Lower leg skin (tissue), 4 donors: ENCODE measurements at regions not wholly inside any gene's neighbourhood (a gene's known extent, or its start where the extent isn't known, plus 50 kb on each side); places are given as distances from the start of the nearest gene placed in this dataset.
"Not testable (repeated sequence)": the region's sequence is repeated elsewhere in the genome, so short reads cannot be mapped to it uniquely, and the experiment has no call there.

Source experiments
- DNase-seq, 2 donors: peaks; one replicate each; pipeline ENCODE4 v3.0.0-alpha.2; 2019; ENCODE audit warnings: low spot score in 2 of 2
- H3K4me3 ChIP-seq: fragments of 200-600 bp; sonication (generic); 2 replicates; pipeline ENCODE4 v1.5.1; 2017; ENCODE audit warnings: mild to moderate bottlenecking, low read depth; ENCODE audit not compliant: poor library complexity, severe bottlenecking
- POLR2A ChIP-seq, 2 donors: fragments of 450-650 bp; IDR thresholded peaks; one replicate each; pipeline ENCODE4 v1.6.1; 2016 to 2017; ENCODE audit warnings: antibody characterized with exemption in 2 of 2, mild to moderate bottlenecking in 1 of 2, moderate library complexity in 1 of 2
- WGBS, 2 donors: methylation state at CpG; one replicate each; pipeline ENCODE4 v1.1.5; 2018; 5-methylcytosine and 5-hydroxymethylcytosine counted together
- intact Hi-C: fragments of 100-400 bp; cut with DNase I; formaldehyde crosslinking; loops from one replicate; pipeline ENCODE4 v1.15.0; 2023; ENCODE audit warnings: low total_unique reads
- TF ChIP-seq, protein P1 (sequence below), 3 donors: fragments of 450-650 bp; IDR thresholded peaks; one replicate each; pipeline ENCODE4 v1.5.1; 2016; ENCODE audit warnings: antibody characterized with exemption in 3 of 3, mild to moderate bottlenecking in 3 of 3, moderate library complexity in 2 of 3

- intact Hi-C loops, result no loop called here
- peak in 1 of 2 donors; percentile 67 for DNase-seq
- TF ChIP-seq, protein P1, sequence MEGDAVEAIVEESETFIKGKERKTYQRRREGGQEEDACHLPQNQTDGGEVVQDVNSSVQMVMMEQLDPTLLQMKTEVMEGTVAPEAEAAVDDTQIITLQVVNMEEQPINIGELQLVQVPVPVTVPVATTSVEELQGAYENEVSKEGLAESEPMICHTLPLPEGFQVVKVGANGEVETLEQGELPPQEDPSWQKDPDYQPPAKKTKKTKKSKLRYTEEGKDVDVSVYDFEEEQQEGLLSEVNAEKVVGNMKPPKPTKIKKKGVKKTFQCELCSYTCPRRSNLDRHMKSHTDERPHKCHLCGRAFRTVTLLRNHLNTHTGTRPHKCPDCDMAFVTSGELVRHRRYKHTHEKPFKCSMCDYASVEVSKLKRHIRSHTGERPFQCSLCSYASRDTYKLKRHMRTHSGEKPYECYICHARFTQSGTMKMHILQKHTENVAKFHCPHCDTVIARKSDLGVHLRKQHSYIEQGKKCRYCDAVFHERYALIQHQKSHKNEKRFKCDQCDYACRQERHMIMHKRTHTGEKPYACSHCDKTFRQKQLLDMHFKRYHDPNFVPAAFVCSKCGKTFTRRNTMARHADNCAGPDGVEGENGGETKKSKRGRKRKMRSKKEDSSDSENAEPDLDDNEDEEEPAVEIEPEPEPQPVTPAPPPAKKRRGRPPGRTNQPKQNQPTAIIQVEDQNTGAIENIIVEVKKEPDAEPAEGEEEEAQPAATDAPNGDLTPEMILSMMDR (IDR thresholded peaks at IDR 0.05), result no peak
- no peak for TF ChIP-seq POLR2A (IDR thresholded peaks at IDR 0.05)
- H3K4me3 ChIP-seq, result no peak overlapping the region
- WGBS, 2 donors, result 28 to 43% methylated on average over 8 of the region's 8 CpGs
Observed at GRCh38 chr18:14978962-14979535, 231.1 kb downstream of the ANKRD30B start.

DNA sequence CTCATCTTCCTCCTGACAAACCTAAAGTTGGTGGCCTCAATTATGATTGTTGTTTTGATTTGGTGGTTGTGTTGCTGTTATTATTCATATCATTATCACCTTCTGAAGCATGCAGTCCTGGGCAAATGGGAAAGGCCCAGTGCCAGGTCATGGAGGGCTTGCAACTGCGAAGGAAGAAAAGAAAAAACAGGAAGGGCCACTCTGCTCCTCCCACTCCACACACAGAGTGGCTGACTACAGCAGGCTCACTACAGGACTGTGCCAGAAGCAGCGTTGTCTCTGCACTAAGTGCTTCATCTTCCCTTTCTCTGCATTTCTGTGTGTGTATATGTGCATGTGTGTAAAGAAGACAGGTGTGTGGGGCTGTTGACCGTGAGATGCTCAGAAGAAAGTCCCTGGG is 231.9 kb downstream of the ANKRD30B start:
- intact Hi-C loops, result no loop called here
- TF ChIP-seq POLR2A (IDR thresholded peaks at IDR 0.05), result no peak
- TF ChIP-seq, protein P1 (IDR thresholded peaks at IDR 0.05), result no peak
- peak in 1 of 2 donors; percentile 50 for DNase-seq
- H3K4me3 ChIP-seq, result no peak overlapping the region
- WGBS, 2 donors, result 76 to 77% methylated on average over 3 of the region's 3 CpGs

DNA sequence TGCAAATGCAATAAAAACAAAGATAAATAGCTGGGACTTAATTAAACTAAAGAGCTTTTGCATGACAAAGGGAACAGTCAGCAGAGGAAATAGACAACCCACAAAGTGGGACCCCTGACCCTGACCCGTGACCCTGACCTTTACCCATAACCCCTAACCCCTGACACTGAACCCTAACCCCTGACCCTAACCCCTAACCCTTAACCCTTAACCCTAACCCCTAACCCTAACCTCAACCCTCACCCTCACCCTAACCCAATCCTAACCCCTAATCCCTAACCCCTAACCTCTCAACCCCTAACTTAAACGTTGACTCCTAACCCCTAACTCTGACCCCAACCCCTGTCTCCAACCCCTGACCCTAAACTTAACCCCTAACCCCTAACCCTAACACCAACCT is 236.6 kb downstream of the ANKRD30B start:
- 43 to 47% methylated on average over 2 of the region's 2 CpGs for WGBS, 2 donors
- DNase-seq, H3K4me3 ChIP-seq, intact Hi-C loops: not testable (repeated sequence)

DNA sequence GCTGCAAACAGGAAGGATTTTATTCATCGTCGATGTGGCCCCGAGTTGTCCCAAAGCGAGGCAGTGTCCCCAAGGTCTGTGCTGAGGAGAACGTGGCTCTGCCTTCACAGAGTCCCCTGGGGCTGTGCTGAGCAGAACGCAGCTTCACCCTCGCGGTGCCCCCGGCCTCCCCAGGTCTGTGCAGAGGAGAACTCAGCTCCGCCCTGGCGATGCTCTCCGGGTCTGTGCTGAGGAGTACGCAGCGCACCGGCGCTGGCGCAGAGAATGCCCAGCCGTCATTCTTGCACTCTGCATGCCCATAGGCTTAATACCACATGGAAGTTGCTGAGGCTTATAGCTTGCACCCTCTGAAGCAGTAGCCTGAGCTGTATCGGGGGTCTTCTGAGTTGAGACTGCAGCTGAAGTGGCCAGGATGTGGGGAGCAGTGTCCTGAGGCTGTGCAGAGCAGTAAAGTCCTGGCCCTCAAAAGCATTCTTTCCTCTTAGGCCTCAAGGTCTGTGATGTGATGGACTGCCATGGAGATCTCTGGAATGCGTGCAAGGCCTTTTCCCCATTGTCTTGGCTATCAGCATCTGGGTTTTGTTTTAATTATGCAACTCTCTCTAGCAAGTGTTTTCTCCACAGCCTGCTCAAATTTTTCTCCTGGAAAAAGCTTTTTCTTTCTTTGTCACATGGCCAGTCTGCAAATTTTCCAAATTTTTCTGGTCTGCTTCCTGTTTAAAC is 237.5 kb downstream of the ANKRD30B start:
- intact Hi-C loops, H3K4me3 ChIP-seq: not testable (repeated sequence)
- 91 to 93% methylated on average over 18 to 20 of the region's 20 CpGs for WGBS, 2 donors
- DNase-seq, result peak in 1 of 2 donors; percentile 68

GRCh38 chr18:14987377-14987776 is 239.4 kb downstream of the ANKRD30B start:
- intact Hi-C loops, H3K4me3 ChIP-seq: not testable (repeated sequence)
- 33 to 60% methylated on average over 1 to 3 of the region's 3 CpGs for WGBS, 2 donors
- DNase-seq, result peak in 1 of 2 donors; percentile 43

DNA sequence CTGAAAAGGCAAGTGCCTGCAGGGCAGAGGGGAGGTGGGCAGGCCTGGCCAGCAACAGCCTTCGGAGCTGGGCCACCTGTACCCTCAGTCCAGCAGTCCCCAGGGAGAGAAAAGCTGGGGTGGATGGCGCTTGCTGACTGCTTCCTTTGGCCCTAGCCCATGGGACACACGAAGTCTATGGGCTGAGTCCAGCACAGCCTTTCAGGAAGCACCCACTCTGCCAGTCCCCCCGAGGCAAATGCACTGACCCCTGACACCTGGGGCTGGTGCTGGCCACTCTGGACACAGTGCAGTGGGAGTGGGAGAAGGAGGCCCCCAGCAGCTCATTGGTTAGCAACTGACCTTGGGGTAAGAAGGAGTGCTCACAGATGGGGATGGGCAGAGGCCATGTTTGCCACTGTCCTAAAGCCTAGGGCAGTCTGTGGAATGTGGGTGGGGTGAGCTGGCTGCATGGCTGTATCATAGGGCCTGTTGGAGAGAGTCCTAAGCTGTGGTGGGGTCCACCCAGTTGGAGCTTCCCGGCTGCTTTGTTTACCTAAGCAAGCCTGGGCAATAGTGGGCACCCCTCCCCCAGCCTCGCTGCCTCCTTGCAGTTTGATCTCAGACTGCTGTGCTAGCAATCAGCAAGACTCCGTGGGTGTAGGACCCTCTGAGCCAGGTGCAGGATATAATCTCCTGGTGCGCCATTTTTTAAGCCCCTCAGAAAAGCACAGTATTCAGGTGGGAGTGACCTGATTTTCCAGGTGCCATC is 240.2 kb downstream of the ANKRD30B start:
- peak in 1 of 2 donors; percentile 62 for DNase-seq
- H3K4me3 ChIP-seq, intact Hi-C loops: not testable (repeated sequence)
- WGBS, 2 donors, result 77 to 79% methylated on average over 4 to 8 of the region's 8 CpGs

DNA sequence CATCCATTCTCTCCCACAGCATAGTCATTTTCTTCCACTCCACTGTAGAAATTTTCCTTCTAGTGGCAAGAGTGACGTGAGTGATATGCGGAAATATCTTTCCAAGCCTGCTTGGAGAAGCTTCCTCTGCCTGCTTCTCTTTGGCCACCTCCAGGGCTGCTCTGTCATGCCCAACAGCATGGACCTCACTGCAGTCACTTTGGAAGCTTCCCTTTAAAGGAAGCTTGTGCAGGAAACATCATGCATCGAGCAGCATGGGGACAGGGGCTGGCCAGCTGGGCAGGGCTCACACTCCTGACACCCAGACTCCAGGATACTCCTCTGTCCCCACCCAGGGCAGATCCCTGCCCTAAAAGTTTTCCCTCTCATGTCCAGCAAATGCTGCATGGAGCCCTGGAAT is 241.6 kb downstream of the ANKRD30B start:
- DNase-seq, H3K4me3 ChIP-seq, intact Hi-C loops: not testable (repeated sequence)
- 31 to 75% methylated on average over 3 of the region's 3 CpGs for WGBS, 2 donors

GRCh38 chr18:14991934-14992445 is 244.0 kb downstream of the ANKRD30B start:
- H3K4me3 ChIP-seq, intact Hi-C loops: not testable (repeated sequence)
- peak in 1 of 2 donors; percentile 48 for DNase-seq
- WGBS, 2 donors, result 67 to 71% methylated on average over 4 to 5 of the region's 7 CpGs

DNA sequence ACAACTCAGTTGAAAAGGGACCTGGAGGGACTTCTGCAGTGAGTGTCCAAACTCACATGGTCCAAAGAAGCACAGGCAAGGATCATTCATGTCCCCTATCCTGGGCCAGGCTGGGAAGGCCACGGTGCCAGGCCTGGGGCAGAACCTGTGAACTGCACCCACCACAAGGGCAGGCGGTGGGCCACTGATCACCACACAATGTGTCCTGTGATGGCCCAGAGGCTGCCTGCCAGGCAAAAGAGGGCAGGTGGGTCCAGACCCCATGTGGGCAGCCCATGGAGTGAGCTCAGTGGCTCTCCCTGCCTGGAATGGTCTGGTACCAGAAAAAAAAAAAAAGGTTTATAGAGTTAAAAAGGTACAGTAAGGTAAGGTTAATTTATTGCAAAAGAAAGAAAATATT is 244.8 kb downstream of the ANKRD30B start:
- H3K4me3 ChIP-seq, intact Hi-C loops: not testable (repeated sequence)
- WGBS, 2 donors, result 72 to 87% methylated on average over 2 of the region's 2 CpGs
- DNase-seq, result peak in 1 of 2 donors; percentile 70

- WGBS, 2 donors, result 84 to 85% methylated on average over 3 of the region's 3 CpGs
- not testable (repeated sequence) for H3K4me3 ChIP-seq
Observed at GRCh38 chr18:14995023-14995422, 247.1 kb downstream of the ANKRD30B start.

More at GRCh38 chr18:14995023-14995422, 247.1 kb downstream of the ANKRD30B start:
- DNase-seq, intact Hi-C loops: not testable (repeated sequence)
